HCT116 (cell line): ENCODE measurements at regions not wholly inside any gene's neighbourhood (a gene's known extent, or its start where the extent isn't known, plus 50 kb on each side); places are given as distances from the start of the nearest gene placed in this dataset.

Experiments used
- EGR1 ChIP-seq: IDR thresholded peaks from 2 replicates; pipeline ENCODE4 v1.6.1; 2012; ENCODE audit warnings: low read depth
- EZH2 ChIP-seq: fragments of 200-600 bp; sonication (generic); IDR thresholded peaks from 2 replicates; pipeline ENCODE4 v1.6.1; 2017; ENCODE audit warnings: antibody characterized with exemption, mixed run types
- EZH2phosphoT487 ChIP-seq: fragments of 200-600 bp; IDR thresholded peaks from 2 replicates; pipeline ENCODE4 v1.6.1; 2018; ENCODE audit warnings: antibody characterized with exemption, borderline replicate concordance
- POLR2A ChIP-seq: IDR thresholded peaks from 2 replicates; pipeline ENCODE4 v1.7.0; 2011; ENCODE audit warnings: borderline replicate concordance; ENCODE audit not compliant: insufficient read depth, insufficient read length; ENCODE audit errors: extremely low read depth
- POLR2AphosphoS5 ChIP-seq: IDR thresholded peaks from 2 replicates; pipeline ENCODE4 v1.6.1; 2011; ENCODE audit warnings: mild to moderate bottlenecking, low read depth, low read length, moderate library complexity
- SRF ChIP-seq: IDR thresholded peaks from 2 replicates; pipeline ENCODE4 v1.6.1; 2012; ENCODE audit warnings: low read depth
- TCF7L2 ChIP-seq: IDR thresholded peaks from 2 replicates; pipeline ENCODE4 v1.7.0; 2011; ENCODE audit warnings: borderline replicate concordance, inconsistent platforms; ENCODE audit not compliant: insufficient read depth, insufficient read length; ENCODE audit errors: extremely low read depth
- YY1 ChIP-seq: IDR thresholded peaks from 2 replicates; pipeline ENCODE4 v1.6.1; 2011; ENCODE audit warnings: low read length, low read depth, moderate library complexity, mild to moderate bottlenecking; ENCODE audit not compliant: insufficient replicate concordance; ENCODE audit errors: extremely low read depth
- TF ChIP-seq, protein P1 (sequence below), 3 experiments: fragments of 200-600 bp in 1 of 3; sonication (generic) in 1 of 3; IDR thresholded peaks in 2 of 3; conservative IDR thresholded peaks in 1 of 3; 2 replicates each; pipeline ENCODE4 v1.5.1; 2012 to 2017; ENCODE audit warnings: low read depth in 2 of 3, low read length in 2 of 3, antibody characterized with exemption in 1 of 3, borderline replicate concordance in 1 of 3, control low read depth in 1 of 3, mild to moderate bottlenecking in 1 of 3, mixed read lengths in 1 of 3, mixed run types in 1 of 3, moderate library complexity in 1 of 3; ENCODE audit not compliant: insufficient read depth in 1 of 3
- TF ChIP-seq, protein P2 (sequence below): IDR thresholded peaks from 2 replicates; pipeline ENCODE4 v1.6.1; 2012

DNA sequence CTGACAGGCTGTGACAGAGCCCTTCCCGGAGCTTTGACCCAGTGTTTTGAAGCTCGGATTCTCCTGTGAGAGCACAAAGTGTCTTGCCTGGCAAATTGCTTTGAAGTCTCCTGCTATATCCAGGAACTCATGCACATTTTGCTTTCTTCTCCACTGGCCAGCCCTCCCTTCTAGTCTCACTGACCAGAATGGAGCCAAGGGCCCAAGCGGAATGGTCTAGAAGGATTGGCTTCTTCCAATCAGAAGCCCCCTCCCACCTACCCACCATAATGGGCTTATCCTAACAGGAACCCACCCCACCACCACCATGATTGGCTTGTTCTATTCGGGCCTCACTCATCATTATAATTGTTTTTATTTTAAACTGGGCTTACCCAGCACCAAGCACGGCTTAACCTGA, 130.1 kb downstream of the PXDC1 start:
- TF ChIP-seq SRF (no peak), TCF7L2 (no peak), POLR2AphosphoS5 (no peak), YY1 (no peak), EZH2 (no peak), EZH2phosphoT487 (no peak), POLR2A (no peak), EGR1 (no peak)
- TF ChIP-seq, protein P1, sequence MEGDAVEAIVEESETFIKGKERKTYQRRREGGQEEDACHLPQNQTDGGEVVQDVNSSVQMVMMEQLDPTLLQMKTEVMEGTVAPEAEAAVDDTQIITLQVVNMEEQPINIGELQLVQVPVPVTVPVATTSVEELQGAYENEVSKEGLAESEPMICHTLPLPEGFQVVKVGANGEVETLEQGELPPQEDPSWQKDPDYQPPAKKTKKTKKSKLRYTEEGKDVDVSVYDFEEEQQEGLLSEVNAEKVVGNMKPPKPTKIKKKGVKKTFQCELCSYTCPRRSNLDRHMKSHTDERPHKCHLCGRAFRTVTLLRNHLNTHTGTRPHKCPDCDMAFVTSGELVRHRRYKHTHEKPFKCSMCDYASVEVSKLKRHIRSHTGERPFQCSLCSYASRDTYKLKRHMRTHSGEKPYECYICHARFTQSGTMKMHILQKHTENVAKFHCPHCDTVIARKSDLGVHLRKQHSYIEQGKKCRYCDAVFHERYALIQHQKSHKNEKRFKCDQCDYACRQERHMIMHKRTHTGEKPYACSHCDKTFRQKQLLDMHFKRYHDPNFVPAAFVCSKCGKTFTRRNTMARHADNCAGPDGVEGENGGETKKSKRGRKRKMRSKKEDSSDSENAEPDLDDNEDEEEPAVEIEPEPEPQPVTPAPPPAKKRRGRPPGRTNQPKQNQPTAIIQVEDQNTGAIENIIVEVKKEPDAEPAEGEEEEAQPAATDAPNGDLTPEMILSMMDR (IDR thresholded peaks at IDR 0.05 in 2 of 3, conservative IDR thresholded peaks at IDR 0.05 in 1 of 3; ENCODE audit: borderline replicate concordance in 1 of 3, insufficient read depth in 1 of 3, low read depth in 2 of 3, low read length in 2 of 3): no peak
- TF ChIP-seq, protein P2, sequence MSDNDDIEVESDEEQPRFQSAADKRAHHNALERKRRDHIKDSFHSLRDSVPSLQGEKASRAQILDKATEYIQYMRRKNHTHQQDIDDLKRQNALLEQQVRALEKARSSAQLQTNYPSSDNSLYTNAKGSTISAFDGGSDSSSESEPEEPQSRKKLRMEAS: no peak
